ENCODE measurements at regions not wholly inside any gene's neighbourhood (a gene's known extent, or its start where the extent isn't known, plus 50 kb on each side); places are given as distances from the start of the nearest gene placed in this dataset.

GRCh38 chr14:71423481-71423880 lies 508.7 kb upstream of the RGS6 start:
- TF ChIP-seq CTCF (IDR thresholded peaks at IDR 0.05; ENCODE audit: insufficient read depth, low read length) (no peak), SPI1 (IDR thresholded peaks at IDR 0.05; ENCODE audit: borderline replicate concordance, low read depth) (no peak)
- H3K27ac ChIP-seq (replicated peaks): no peak overlapping the region
- no peak overlapping the region for H3K4me3 ChIP-seq (replicated peaks; ENCODE audit: insufficient read depth, low read length)
- no peaks in the 10 kb centered on the region for H3K27me3 ChIP-seq (ENCODE audit: insufficient read depth, poor library complexity, severe bottlenecking)
- no peak for DNase-seq (ENCODE audit: low read depth in 1 of 2, low spot score in 1 of 2)

GRCh38 chr14:71424941-71425340 lies 507.3 kb upstream of the RGS6 start:
- H3K27ac ChIP-seq (replicated peaks): no peak overlapping the region
- H3K27me3 ChIP-seq (ENCODE audit: insufficient read depth, poor library complexity, severe bottlenecking): no peaks in the 10 kb centered on the region
- DNase-seq (ENCODE audit: low read depth in 1 of 2, low spot score in 1 of 2): no peak
- no peak overlapping the region for H3K4me3 ChIP-seq (replicated peaks; ENCODE audit: insufficient read depth, low read length)
- TF ChIP-seq CTCF (IDR thresholded peaks at IDR 0.05; ENCODE audit: insufficient read depth, low read length): no peak
- no peak for TF ChIP-seq POLR2AphosphoS5 (IDR thresholded peaks at IDR 0.05; ENCODE audit: low read depth)
- no peak for TF ChIP-seq REST (IDR thresholded peaks at IDR 0.05; ENCODE audit: insufficient replicate concordance, low read depth)
- no peak for TF ChIP-seq SPI1 (IDR thresholded peaks at IDR 0.05; ENCODE audit: borderline replicate concordance, low read depth)
- TF ChIP-seq GABPA (IDR thresholded peaks at IDR 0.05; ENCODE audit: low read depth): no peak

GRCh38 chr14:71426001-71426400 lies 506.2 kb upstream of the RGS6 start:
- TF ChIP-seq CTCF (IDR thresholded peaks at IDR 0.05; ENCODE audit: insufficient read depth, low read length) (no peak), SPI1 (IDR thresholded peaks at IDR 0.05; ENCODE audit: borderline replicate concordance, low read depth) (no peak)
- Histone ChIP-seq H3K27ac (replicated peaks) (no peak overlapping the region), H3K27me3 (ENCODE audit: insufficient read depth, poor library complexity, severe bottlenecking) (no peaks in the 10 kb centered on the region), H3K4me3 (replicated peaks; ENCODE audit: insufficient read depth, low read length) (no peak overlapping the region)
- no peak for DNase-seq (ENCODE audit: low read depth in 1 of 2, low spot score in 1 of 2)

GRCh38 chr14:71429902-71430301 lies 502.3 kb upstream of the RGS6 start:
- Histone ChIP-seq H3K27ac (replicated peaks) (no peak overlapping the region), H3K27me3 (ENCODE audit: insufficient read depth, poor library complexity, severe bottlenecking) (no peaks in the 10 kb centered on the region), H3K4me3 (replicated peaks; ENCODE audit: insufficient read depth, low read length) (no peak overlapping the region)
- no peak for DNase-seq (ENCODE audit: low read depth in 1 of 2, low spot score in 1 of 2)
- no peak for TF ChIP-seq CTCF (IDR thresholded peaks at IDR 0.05; ENCODE audit: insufficient read depth, low read length)
- no peak for TF ChIP-seq GABPA (IDR thresholded peaks at IDR 0.05; ENCODE audit: low read depth)
- no peak for TF ChIP-seq SPI1 (IDR thresholded peaks at IDR 0.05; ENCODE audit: borderline replicate concordance, low read depth)
- no peak for TF ChIP-seq POLR2AphosphoS5 (IDR thresholded peaks at IDR 0.05; ENCODE audit: low read depth)
- no peak for TF ChIP-seq REST (IDR thresholded peaks at IDR 0.05; ENCODE audit: insufficient replicate concordance, low read depth)
